22Rv1 (cell line): ENCODE measurements at regions not wholly inside any gene's neighbourhood (a gene's known extent, or its start where the extent isn't known, plus 50 kb on each side); places are given as distances from the start of the nearest gene placed in this dataset.

Source experiments
- ZFX ChIP-seq: fragments of 450-650 bp; IDR thresholded peaks from 2 replicates; pipeline ENCODE4 v1.6.1; 2017; ENCODE audit warnings: antibody characterized with exemption, borderline replicate concordance
- TF ChIP-seq, protein P1 (sequence below): fragments of 450-650 bp; IDR thresholded peaks from 2 replicates; pipeline ENCODE4 v1.5.1; 2017; ENCODE audit warnings: mild to moderate bottlenecking

- TF ChIP-seq, protein P1, sequence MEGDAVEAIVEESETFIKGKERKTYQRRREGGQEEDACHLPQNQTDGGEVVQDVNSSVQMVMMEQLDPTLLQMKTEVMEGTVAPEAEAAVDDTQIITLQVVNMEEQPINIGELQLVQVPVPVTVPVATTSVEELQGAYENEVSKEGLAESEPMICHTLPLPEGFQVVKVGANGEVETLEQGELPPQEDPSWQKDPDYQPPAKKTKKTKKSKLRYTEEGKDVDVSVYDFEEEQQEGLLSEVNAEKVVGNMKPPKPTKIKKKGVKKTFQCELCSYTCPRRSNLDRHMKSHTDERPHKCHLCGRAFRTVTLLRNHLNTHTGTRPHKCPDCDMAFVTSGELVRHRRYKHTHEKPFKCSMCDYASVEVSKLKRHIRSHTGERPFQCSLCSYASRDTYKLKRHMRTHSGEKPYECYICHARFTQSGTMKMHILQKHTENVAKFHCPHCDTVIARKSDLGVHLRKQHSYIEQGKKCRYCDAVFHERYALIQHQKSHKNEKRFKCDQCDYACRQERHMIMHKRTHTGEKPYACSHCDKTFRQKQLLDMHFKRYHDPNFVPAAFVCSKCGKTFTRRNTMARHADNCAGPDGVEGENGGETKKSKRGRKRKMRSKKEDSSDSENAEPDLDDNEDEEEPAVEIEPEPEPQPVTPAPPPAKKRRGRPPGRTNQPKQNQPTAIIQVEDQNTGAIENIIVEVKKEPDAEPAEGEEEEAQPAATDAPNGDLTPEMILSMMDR = no peak
- no peak for TF ChIP-seq ZFX
Observed at GRCh38 chr9:80948066-80948465, 741.3 kb downstream of the TLE1 start.
